WERI-Rb-1 (cell line): ENCODE measurements at regions not wholly inside any gene's neighbourhood (a gene's known extent, or its start where the extent isn't known, plus 50 kb on each side); places are given as distances from the start of the nearest gene placed in this dataset.

ENCODE experiments used
- DNase-seq: peaks from one replicate; pipeline ENCODE4 v3.0.0-alpha.2; 2020
- H3K27ac ChIP-seq: fragments of 250-450 bp; sonication (Bioruptor Pico); 2 replicates; pipeline ENCODE4 v1.5.1; 2020; ENCODE audit warnings: mild to moderate bottlenecking, moderate library complexity
- H3K27me3 ChIP-seq: fragments of 250-450 bp; sonication (Bioruptor Pico); 2 replicates; pipeline ENCODE4 v1.5.1; 2021; ENCODE audit warnings: mild to moderate bottlenecking, low read depth, moderate library complexity; ENCODE audit not compliant: insufficient read depth, severe bottlenecking
- H3K36me3 ChIP-seq: fragments of 250-450 bp; sonication (Bioruptor Pico); 2 replicates; pipeline ENCODE4 v1.5.1; 2020; ENCODE audit warnings: mild to moderate bottlenecking, moderate library complexity
- H3K4me3 ChIP-seq: 2 replicates; pipeline ENCODE4 v1.5.1; 2011; ENCODE audit warnings: low read depth, mild to moderate bottlenecking, control low read depth, low read length
- H3K9me3 ChIP-seq: fragments of 250-450 bp; sonication (Bioruptor Pico); 2 replicates; pipeline ENCODE4 v1.5.1; 2021; ENCODE audit warnings: mild to moderate bottlenecking, moderate library complexity; ENCODE audit not compliant: severe bottlenecking
- TF ChIP-seq, protein P1 (sequence below): IDR thresholded peaks from 2 replicates; pipeline ENCODE4 v1.5.1; 2011; ENCODE audit warnings: low read depth, mild to moderate bottlenecking, control low read depth, inconsistent platforms, low read length

- Histone ChIP-seq H3K27me3 (no peaks in the 10 kb centered on the region), H3K9me3 (no peaks in the 10 kb centered on the region), H3K36me3 (no peaks in the 10 kb centered on the region), H3K27ac (no peak overlapping the region), H3K4me3 (no peak overlapping the region)
- TF ChIP-seq, protein P1, sequence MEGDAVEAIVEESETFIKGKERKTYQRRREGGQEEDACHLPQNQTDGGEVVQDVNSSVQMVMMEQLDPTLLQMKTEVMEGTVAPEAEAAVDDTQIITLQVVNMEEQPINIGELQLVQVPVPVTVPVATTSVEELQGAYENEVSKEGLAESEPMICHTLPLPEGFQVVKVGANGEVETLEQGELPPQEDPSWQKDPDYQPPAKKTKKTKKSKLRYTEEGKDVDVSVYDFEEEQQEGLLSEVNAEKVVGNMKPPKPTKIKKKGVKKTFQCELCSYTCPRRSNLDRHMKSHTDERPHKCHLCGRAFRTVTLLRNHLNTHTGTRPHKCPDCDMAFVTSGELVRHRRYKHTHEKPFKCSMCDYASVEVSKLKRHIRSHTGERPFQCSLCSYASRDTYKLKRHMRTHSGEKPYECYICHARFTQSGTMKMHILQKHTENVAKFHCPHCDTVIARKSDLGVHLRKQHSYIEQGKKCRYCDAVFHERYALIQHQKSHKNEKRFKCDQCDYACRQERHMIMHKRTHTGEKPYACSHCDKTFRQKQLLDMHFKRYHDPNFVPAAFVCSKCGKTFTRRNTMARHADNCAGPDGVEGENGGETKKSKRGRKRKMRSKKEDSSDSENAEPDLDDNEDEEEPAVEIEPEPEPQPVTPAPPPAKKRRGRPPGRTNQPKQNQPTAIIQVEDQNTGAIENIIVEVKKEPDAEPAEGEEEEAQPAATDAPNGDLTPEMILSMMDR = no peak
- no peak for DNase-seq
Observed at GRCh38 chr4:44019721-44020120, 428.9 kb downstream of the KCTD8 start.

DNA sequence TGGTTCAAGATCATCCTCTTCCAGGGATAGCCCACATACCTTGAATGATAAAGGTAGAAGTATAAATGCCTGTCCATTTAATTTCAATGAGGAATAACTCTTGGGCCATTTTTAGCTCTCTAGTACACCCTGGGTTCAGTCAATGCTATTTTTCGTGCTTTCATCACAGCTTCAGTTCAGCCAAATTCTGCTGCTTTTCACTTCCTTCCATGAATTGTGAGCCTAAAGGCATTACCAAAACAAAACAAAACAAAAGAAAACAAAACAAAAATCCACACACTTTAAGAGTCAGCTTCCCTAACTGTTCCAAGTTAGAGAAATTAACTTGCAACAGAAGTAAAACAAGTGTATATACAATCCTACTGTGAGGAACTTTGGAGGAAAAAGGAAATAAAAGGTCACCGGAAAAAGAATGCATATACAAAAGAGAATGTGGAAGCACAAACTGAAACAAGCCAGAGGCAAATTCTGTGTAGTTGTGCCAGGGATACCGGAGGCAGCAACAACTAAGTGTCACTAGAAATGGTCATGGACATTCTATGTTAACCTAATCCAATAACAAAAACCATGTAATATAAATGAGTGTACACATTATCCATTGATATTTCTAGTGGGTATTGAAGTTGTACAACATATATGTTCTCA, 423.1 kb downstream of the KCTD8 start:
- TF ChIP-seq, protein P1 = no peak
- DNase-seq = no peak

GRCh38 chr4:44038811-44039210, 409.8 kb downstream of the KCTD8 start:
- no peak for DNase-seq
- Histone ChIP-seq H3K36me3 (no peaks in the 10 kb centered on the region), H3K27me3 (no peaks in the 10 kb centered on the region), H3K27ac (no peak overlapping the region), H3K9me3 (no peaks in the 10 kb centered on the region), H3K4me3 (no peak overlapping the region)
- TF ChIP-seq, protein P1 = no peak

More for the DNA sequence above, 423.1 kb downstream of the KCTD8 start:
- H3K36me3 ChIP-seq = no peaks in the 10 kb centered on the region
- no peaks in the 10 kb centered on the region for H3K27me3 ChIP-seq
- no peaks in the 10 kb centered on the region for H3K9me3 ChIP-seq
- no peak overlapping the region for H3K27ac ChIP-seq
- no peak overlapping the region for H3K4me3 ChIP-seq

- Histone ChIP-seq H3K27ac (no peak overlapping the region), H3K9me3 (no peaks in the 10 kb centered on the region), H3K27me3 (no peaks in the 10 kb centered on the region), H3K36me3 (no peaks in the 10 kb centered on the region), H3K4me3 (no peak overlapping the region)
- no peak for DNase-seq
- TF ChIP-seq, protein P1 = no peak
Observed at GRCh38 chr4:44046491-44046890, 402.1 kb downstream of the KCTD8 start.

- TF ChIP-seq, protein P1 = no peak
- no peak overlapping the region for H3K27ac ChIP-seq
- no peak for DNase-seq
- no peaks in the 10 kb centered on the region for H3K27me3 ChIP-seq
- H3K4me3 ChIP-seq = no peak overlapping the region
- no peaks in the 10 kb centered on the region for H3K36me3 ChIP-seq
- no peaks in the 10 kb centered on the region for H3K9me3 ChIP-seq
Observed at GRCh38 chr4:44056721-44057151, 391.9 kb downstream of the KCTD8 start.

DNA sequence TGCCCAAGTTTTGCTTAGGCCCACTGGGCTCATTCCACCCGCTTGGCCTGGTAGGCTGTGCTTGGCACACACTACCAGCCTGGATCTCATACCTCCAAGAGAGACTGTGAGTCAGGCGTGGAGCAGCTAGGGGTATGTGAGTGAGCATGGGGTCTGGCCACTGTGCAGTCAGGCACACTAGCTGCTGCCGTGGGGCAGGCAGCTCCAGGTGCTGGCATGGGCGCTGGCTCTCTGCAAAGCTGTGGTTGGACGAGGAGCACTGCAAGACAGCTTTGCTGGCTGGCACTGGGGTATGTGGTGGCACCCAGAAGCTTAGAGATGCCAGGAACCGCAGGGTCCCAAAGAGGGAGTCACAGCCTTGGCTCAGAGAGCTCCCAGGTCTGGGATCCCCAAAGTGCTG, 377.8 kb downstream of the KCTD8 start:
- Histone ChIP-seq H3K4me3 (no peak overlapping the region), H3K27ac (no peak overlapping the region), H3K36me3 (no peaks in the 10 kb centered on the region), H3K27me3 (no peaks in the 10 kb centered on the region), H3K9me3 (no peaks in the 10 kb centered on the region)
- TF ChIP-seq, protein P1 = no peak
- no peak for DNase-seq
